Activated CD4-positive, alpha-beta T cell treated with anti-CD3 and anti-CD28 coated beads, Interleukin-2, Interleukin-6, amounts not matched to agents 100 ng/mL and 50 ng/mL, durations not matched to agents 16 hours and 8 hours (primary cell): ENCODE measurements at regions not wholly inside any gene's neighbourhood (a gene's known extent, or its start where the extent isn't known, plus 50 kb on each side); places are given as distances from the start of the nearest gene placed in this dataset.
"Not testable (repeated sequence)": the region's sequence is repeated elsewhere in the genome, so short reads cannot be mapped to it uniquely, and the experiment has no call there.

Source experiments
- DNase-seq: peaks from one replicate; pipeline ENCODE4 v3.0.0-alpha.2; 2020

GRCh38 chr16:85205257-85205656 is 93.0 kb upstream of the CIBAR2 start:
- not testable (repeated sequence) for DNase-seq

DNA sequence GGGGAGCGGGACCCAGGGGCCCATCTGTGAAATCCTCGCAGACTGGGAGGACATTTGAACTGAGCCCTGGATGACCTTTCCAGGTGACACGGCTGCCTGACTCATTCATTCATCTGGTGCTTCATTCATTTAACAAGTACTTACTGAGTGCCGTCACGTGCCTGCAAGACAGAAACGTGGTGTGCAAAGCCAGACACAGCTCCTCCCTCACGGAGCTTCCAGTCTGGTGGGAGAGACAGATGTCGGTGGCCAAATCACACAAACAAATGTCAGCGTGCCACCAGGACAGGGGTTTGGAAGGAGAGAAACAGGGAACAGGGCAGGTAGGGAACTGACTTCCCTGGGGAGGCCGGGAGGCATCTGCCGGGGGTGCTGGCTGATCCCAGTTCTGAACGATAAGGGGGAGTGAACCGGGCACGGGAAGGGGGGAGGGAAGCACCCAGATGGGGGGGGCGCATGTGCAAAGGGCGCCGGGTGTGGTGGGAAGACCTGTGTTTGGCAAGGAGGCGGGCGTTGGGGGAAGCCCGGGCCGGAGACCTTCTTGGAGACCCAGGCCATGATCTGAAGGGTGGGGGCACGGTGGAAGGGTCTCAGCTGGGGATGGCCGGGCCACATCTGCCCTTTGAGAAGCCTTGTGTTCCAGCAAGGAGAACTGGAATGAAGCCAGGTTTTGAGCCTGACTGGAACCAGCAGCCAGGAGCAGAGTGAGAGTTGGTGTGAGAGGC is 93.6 kb upstream of the CIBAR2 start:
- no peak for DNase-seq

- no peak for DNase-seq
Measured at GRCh38 chr16:85206472-85207356, 94.4 kb upstream of the CIBAR2 start.

DNA sequence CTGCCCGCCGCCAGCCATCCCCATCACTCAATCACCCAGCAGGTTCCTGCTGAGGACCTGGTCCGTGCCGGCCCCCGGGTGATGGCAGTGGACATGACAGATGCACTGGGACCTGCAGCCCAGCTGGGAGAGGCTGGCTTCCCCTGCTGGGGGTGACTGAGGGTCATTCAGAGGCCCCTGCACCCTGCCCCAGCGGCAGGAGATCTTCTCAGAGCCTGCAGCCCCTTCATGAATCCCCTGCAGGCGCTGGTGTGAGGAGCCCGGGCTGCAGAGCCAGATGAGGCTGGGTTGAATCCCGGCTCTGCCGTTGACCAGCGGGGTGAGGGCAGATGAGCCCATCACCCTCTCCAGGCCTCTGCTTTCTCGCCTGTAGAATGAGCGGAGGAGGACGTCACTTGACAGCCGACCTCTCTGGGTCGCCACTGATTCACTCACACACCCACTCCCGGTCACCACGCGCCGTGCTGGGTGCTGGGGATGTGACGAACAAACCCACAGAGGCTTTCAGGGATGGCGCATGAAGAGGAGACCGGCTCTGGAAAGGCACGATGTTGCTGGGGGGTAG is 95.2 kb upstream of the CIBAR2 start:
- DNase-seq, result no peak

- no peak for DNase-seq
Measured at GRCh38 chr16:85208181-85208580, 95.9 kb upstream of the CIBAR2 start.

GRCh38 chr16:85208643-85209520 is 96.6 kb upstream of the CIBAR2 start:
- no peak for DNase-seq

- no peak for DNase-seq
Measured at GRCh38 chr16:85209526-85210121, 97.4 kb upstream of the CIBAR2 start.

DNA sequence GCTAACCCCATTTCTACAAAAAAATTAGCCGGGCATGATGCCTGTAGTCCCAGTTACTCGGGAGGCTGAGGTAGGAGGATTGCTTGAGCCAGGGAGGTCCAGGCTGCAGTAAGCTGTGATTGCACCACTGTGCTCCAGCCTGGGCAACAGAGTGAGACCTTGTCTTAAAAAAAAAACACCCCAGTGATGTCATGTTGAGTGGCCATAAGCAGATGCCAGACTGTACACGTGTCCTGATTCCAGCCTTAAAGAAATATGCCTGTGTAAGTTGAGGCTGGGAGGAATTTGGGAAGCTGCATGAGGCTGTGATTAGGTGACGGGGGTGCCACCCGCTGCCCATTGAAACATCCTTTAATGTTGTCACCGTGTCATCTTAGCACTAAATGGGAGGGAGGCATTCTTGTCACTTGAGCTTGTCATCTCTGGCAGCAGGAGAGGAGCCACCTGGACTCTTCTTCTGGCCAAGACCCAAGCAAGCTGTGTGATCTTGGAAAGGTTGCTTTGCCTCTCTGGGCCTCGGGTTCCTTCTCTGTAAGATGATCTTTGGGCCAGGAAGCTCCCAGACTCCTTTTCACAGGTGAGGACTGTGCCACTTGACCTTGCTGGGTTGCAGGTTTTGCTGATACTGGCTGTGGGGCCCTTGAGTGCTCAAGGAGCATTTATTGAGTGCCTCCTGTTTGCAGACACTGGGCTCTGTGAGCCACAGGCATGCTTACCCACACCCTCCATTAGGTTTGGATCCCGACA is 98.3 kb upstream of the CIBAR2 start:
- DNase-seq, result no peak

DNA sequence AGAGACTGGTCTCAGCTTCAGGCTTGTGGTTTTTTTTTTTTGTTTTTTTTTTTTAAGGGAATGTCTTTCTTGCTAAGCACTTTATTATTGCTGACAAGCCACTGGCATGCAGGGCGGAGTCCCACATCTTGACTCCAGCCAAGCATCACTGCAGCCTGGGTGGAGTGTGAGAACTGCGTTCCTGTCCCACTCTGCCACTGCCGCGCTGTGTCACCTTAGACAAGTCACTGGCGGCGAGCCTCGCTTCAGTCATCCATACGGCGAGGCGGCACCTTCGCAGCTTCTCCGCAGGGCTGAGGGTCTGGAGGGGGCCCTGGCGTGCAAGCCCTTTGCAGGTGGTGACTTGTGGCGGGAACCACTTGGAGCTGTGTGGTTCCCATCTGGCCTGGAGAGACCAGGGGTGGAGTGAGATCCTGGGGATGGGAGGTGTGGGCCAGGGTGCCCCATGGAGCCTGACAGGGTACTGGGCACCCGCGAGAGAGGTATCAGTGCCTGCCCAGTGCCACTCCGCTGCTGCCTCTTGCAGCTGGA is 99.1 kb upstream of the CIBAR2 start:
- DNase-seq, result no peak

- no peak for DNase-seq
Measured at GRCh38 chr16:85213926-85214675, 101.8 kb upstream of the CIBAR2 start.

GRCh38 chr16:85215478-85216118 is 103.3 kb upstream of the CIBAR2 start:
- DNase-seq, result no peak

- no peak for DNase-seq
Measured at GRCh38 chr16:85216522-85217375, 104.5 kb upstream of the CIBAR2 start.

DNA sequence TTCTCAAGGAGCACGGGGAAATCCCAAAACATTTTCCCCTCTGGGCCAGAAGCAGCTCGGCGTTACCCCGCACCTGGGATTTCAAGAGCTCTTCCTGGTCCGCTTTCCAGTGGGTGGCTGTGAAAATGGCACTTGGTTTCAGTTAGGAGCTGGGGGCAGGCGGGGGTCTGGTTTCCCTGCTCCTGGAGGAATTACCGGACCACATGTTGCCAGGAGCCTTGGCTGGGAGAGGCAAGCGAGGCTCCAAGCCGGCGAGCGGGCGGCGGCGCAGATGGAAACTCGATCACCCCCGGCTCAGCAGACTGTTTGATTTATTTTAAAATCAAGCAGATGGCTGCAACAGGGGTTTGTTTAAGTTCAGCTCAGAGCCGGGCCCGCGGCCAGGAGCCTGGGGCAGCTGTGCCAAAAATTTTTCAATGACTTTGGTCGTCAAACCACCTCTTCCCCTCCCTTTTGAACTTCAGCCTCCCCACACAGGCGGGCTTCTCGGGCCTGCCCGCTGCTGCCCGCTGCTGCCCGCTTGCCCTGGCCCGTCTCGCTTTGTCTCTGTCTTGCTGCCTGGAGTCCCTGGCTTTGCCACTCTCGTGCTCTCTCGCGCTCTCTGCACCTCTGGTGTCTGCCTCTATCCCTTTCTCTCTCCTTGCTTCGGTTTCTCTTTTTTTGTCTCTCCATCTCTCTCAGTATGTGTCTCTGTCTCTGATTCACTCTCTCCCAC is 108.0 kb upstream of the CIBAR2 start:
- no peak for DNase-seq

- no peak for DNase-seq
Measured at GRCh38 chr16:85220964-85221731, 108.9 kb upstream of the CIBAR2 start.

GRCh38 chr16:85221771-85222154 is 109.5 kb upstream of the CIBAR2 start:
- DNase-seq, result no peak

- no peak for DNase-seq
Measured at GRCh38 chr16:85222155-85222863, 110.0 kb upstream of the CIBAR2 start.

- no peak for DNase-seq
Measured at GRCh38 chr16:85225257-85225656, 113.0 kb upstream of the CIBAR2 start.
